ENCODE measurements at regions not wholly inside any gene's neighbourhood (a gene's known extent, or its start where the extent isn't known, plus 50 kb on each side); places are given as distances from the start of the nearest gene placed in this dataset.

- peaks cover 2% of the 10 kb centered on the region; the same call in 1 of the 2 replicates for H3K9me3 ChIP-seq (ENCODE audit: control insufficient read depth, insufficient read depth, low read depth, low read length)
- H3K27me3 ChIP-seq (ENCODE audit: control insufficient read depth, insufficient read depth, low read length), result no peaks in the 10 kb centered on the region
- H3K4me1 ChIP-seq (ENCODE audit: control insufficient read depth, insufficient read depth, low read length), result no peaks in the 10 kb centered on the region
- TF ChIP-seq SIN3A (IDR thresholded peaks at IDR 0.05; ENCODE audit: borderline replicate concordance, insufficient read depth, low read depth, low read length) (no peak), TCF7L2 (IDR thresholded peaks at IDR 0.05; ENCODE audit: low read depth, low read length) (no peak), REST (IDR thresholded peaks at IDR 0.05; ENCODE audit: insufficient read depth in 1 of 2, low read depth in 2 of 2, low read length in 1 of 2) (no peak), POLR2AphosphoS5 (IDR thresholded peaks at IDR 0.05; ENCODE audit: low read depth, low read length) (no peak), CTCF (IDR thresholded peaks at IDR 0.05) (no peak)
- no peak overlapping the region for H3K4me3 ChIP-seq (ENCODE audit: low read depth in 2 of 2, low read length in 2 of 2)
- in situ Hi-C loops (cut with HindIII; ENCODE audit: low pct_unique_long_range_greater_than_20kb, low sequenced_read_pairs), result no loop called here
- no peak overlapping the region for H3K27ac ChIP-seq (ENCODE audit: low read length)
- BruUV-seq (replicated peaks), result no TSS peak
- DNase-seq (ENCODE audit: low read depth, low spot score), result no peak
- CTCF ChIA-PET, result no interaction called here
- no peaks in the 10 kb centered on the region for H3K36me3 ChIP-seq (ENCODE audit: control insufficient read depth, insufficient read depth, low read length)
- intact Hi-C loops (cut with micrococcal nuclease; ENCODE audit: unreplicated experiment), result no loop called here
- ATAC-seq, result no peak
- POLR2A ChIA-PET, result no interaction called here
These were observed 79.7 kb downstream of the TMEM17 start for GRCh38 chr2:62426154-62426912.

GRCh38 chr2:62425684-62426083 lies 80.3 kb downstream of the TMEM17 start:
- ChIA-PET POLR2A (no interaction called here), CTCF (no interaction called here)
- intact Hi-C loops (cut with micrococcal nuclease; ENCODE audit: unreplicated experiment), result no loop called here
- no peak overlapping the region for H3K27ac ChIP-seq (ENCODE audit: low read length)
- in situ Hi-C loops (cut with HindIII; ENCODE audit: low pct_unique_long_range_greater_than_20kb, low sequenced_read_pairs), result no loop called here
- H3K36me3 ChIP-seq (ENCODE audit: control insufficient read depth, insufficient read depth, low read length), result no peaks in the 10 kb centered on the region
- no TSS peak for BruUV-seq (replicated peaks)
- H3K9me3 ChIP-seq (ENCODE audit: control insufficient read depth, insufficient read depth, low read depth, low read length), result peaks cover 2% of the 10 kb centered on the region; the same call in 1 of the 2 replicates
- ATAC-seq, result no peak
- H3K4me3 ChIP-seq (ENCODE audit: low read depth in 2 of 2, low read length in 2 of 2), result no peak overlapping the region
- DNase-seq (ENCODE audit: low read depth, low spot score), result no peak
- TF ChIP-seq REST (IDR thresholded peaks at IDR 0.05; ENCODE audit: insufficient read depth in 1 of 2, low read depth in 2 of 2, low read length in 1 of 2) (no peak), TCF7L2 (IDR thresholded peaks at IDR 0.05; ENCODE audit: low read depth, low read length) (no peak), SIN3A (IDR thresholded peaks at IDR 0.05; ENCODE audit: borderline replicate concordance, insufficient read depth, low read depth, low read length) (no peak), POLR2AphosphoS5 (IDR thresholded peaks at IDR 0.05; ENCODE audit: low read depth, low read length) (no peak), CTCF (IDR thresholded peaks at IDR 0.05) (no peak)
- no peaks in the 10 kb centered on the region for H3K27me3 ChIP-seq (ENCODE audit: control insufficient read depth, insufficient read depth, low read length)
- H3K4me1 ChIP-seq (ENCODE audit: control insufficient read depth, insufficient read depth, low read length), result no peaks in the 10 kb centered on the region

Measured in Panc1 (cell line).